ENCODE measurements at regions not wholly inside any gene's neighbourhood (a gene's known extent, or its start where the extent isn't known, plus 50 kb on each side); places are given as distances from the start of the nearest gene placed in this dataset.

- no peak for TF ChIP-seq MLLT1 (IDR thresholded peaks at IDR 0.05)
- TF ChIP-seq NFYB (IDR thresholded peaks at IDR 0.05; ENCODE audit: insufficient read depth, low read depth, low read length), result no peak
- no peak for TF ChIP-seq HDAC6 (IDR thresholded peaks at IDR 0.05; ENCODE audit: unreplicated experiment)
- TF ChIP-seq IRF5 (IDR thresholded peaks at IDR 0.05; ENCODE audit: borderline replicate concordance), result no peak
- no peak for TF ChIP-seq ZNF592 (IDR thresholded peaks at IDR 0.05)
- no peak for TF ChIP-seq TCF3 (IDR thresholded peaks at IDR 0.05; ENCODE audit: borderline replicate concordance, insufficient read depth, low read depth, low read length)
Observed at GRCh38 chr12:127966331-127966730, 300.6 kb upstream of the TMEM132C start (continued).
